Mesendoderm (in vitro differentiated cells): ENCODE measurements at regions not wholly inside any gene's neighbourhood (a gene's known extent, or its start where the extent isn't known, plus 50 kb on each side); places are given as distances from the start of the nearest gene placed in this dataset.

Source experiments
- DNase-seq: peaks from one replicate; pipeline ENCODE4 v3.0.0; 2013
- H2AK5ac ChIP-seq: 2 replicates; pipeline ENCODE4 v1.6.1; 2013; ENCODE audit warnings: low read length, inconsistent platforms
- H2BK120ac ChIP-seq: 2 replicates; pipeline ENCODE4 v1.6.1; 2013; ENCODE audit warnings: low read depth, mild to moderate bottlenecking, low read length, moderate library complexity, mixed read lengths
- H2BK15ac ChIP-seq: replicated peaks from 2 replicates; pipeline ENCODE4 v1.6.1; 2013; ENCODE audit warnings: low read depth, mild to moderate bottlenecking, moderate library complexity
- H2BK5ac ChIP-seq: 2 replicates; pipeline ENCODE4 v1.6.1; 2013; ENCODE audit warnings: low read length, inconsistent platforms
- H3K18ac ChIP-seq: 2 replicates; pipeline ENCODE4 v1.6.1; 2013; ENCODE audit warnings: mild to moderate bottlenecking, low read length, mixed read lengths
- H3K23ac ChIP-seq: one replicate; pipeline ENCODE4 v1.6.1; 2013; ENCODE audit warnings: low read length
- H3K27ac ChIP-seq: 2 replicates; pipeline ENCODE4 v1.5.1; 2013; ENCODE audit warnings: low read depth, mild to moderate bottlenecking, inconsistent platforms, low read length, moderate library complexity
- H3K27me3 ChIP-seq: 2 replicates; pipeline ENCODE4 v1.6.1; 2013; ENCODE audit warnings: low read length, control low read depth, mild to moderate bottlenecking, inconsistent platforms; ENCODE audit not compliant: insufficient read depth, poor library complexity
- H3K36me3 ChIP-seq: 2 replicates; pipeline ENCODE4 v1.6.1; 2013; ENCODE audit warnings: low read length, inconsistent platforms; ENCODE audit not compliant: control insufficient read depth, insufficient read depth
- H3K4ac ChIP-seq: one replicate; pipeline ENCODE4 v1.6.1; 2013; ENCODE audit warnings: low read depth, mild to moderate bottlenecking, low read length, moderate library complexity
- H3K4me1 ChIP-seq: 2 replicates; pipeline ENCODE4 v1.6.1; 2013; ENCODE audit warnings: low read depth, low read length, inconsistent platforms; ENCODE audit not compliant: control insufficient read depth
- H3K4me2 ChIP-seq: 2 replicates; pipeline ENCODE4 v1.6.1; 2013; ENCODE audit warnings: low read length
- H3K4me3 ChIP-seq: 2 replicates; pipeline ENCODE4 v1.5.1; 2013; ENCODE audit warnings: mild to moderate bottlenecking, low read length
- H3K56ac ChIP-seq: one replicate; pipeline ENCODE4 v1.6.1; 2013; ENCODE audit warnings: low read length
- H3K79me1 ChIP-seq: 2 replicates; pipeline ENCODE4 v1.6.1; 2013; ENCODE audit warnings: low read length, inconsistent platforms
- H3K79me2 ChIP-seq: 2 replicates; pipeline ENCODE4 v1.6.1; 2013; ENCODE audit warnings: mild to moderate bottlenecking, low read length; ENCODE audit not compliant: control insufficient read depth, insufficient read depth
- H3K9ac ChIP-seq: 2 replicates; pipeline ENCODE4 v1.6.1; 2013; ENCODE audit warnings: low read length, inconsistent platforms
- H4K5ac ChIP-seq: one replicate; pipeline ENCODE4 v1.6.1; 2013; ENCODE audit warnings: low read length
- H4K8ac ChIP-seq: one replicate; pipeline ENCODE4 v1.6.1; 2013; ENCODE audit warnings: low read depth, mild to moderate bottlenecking, control low read depth, low read length, moderate library complexity
- WGBS: extraction: QIAGEN DNeasy Blood & Tissue Kit; methylation state at CpG from one replicate; pipeline ENCODE4 v1.1.7; 2013; ENCODE audit warnings: low lambda C conversion rate, missing lambda C conversion rate; ENCODE audit not compliant: insufficient coverage; ENCODE audit errors: extremely low coverage; 5-methylcytosine and 5-hydroxymethylcytosine counted together

GRCh38 chr1:199073166-199073565, 434.3 kb downstream of the PTPRC start:
- Histone ChIP-seq H2BK15ac (no peak overlapping the region), H3K4me2 (no peak overlapping the region), H3K27ac (no peak overlapping the region), H4K8ac (no peak overlapping the region), H2BK5ac (no peak overlapping the region), H2AK5ac (no peak overlapping the region), H3K23ac (no peak overlapping the region), H4K5ac (no peak overlapping the region), H3K56ac (no peak overlapping the region), H3K27me3 (no peaks in the 10 kb centered on the region), H2BK120ac (no peak overlapping the region), H3K4ac (no peak overlapping the region), H3K4me1 (no peaks in the 10 kb centered on the region), H3K4me3 (no peak overlapping the region), H3K79me1 (no peaks in the 10 kb centered on the region), H3K36me3 (no peaks in the 10 kb centered on the region), H3K18ac (no peak overlapping the region), H3K79me2 (no peaks in the 10 kb centered on the region), H3K9ac (no peak overlapping the region)
- no CpG with 5 or more reads among the region's 1 CpG for WGBS
- DNase-seq, result no peak

- no peak overlapping the region for H3K9ac ChIP-seq
- H3K79me2 ChIP-seq, result no peaks in the 10 kb centered on the region
- no peaks in the 10 kb centered on the region for H3K36me3 ChIP-seq
- H2BK5ac ChIP-seq, result no peak overlapping the region
- H3K27me3 ChIP-seq, result no peaks in the 10 kb centered on the region
- H3K56ac ChIP-seq, result no peak overlapping the region
- no peak overlapping the region for H3K23ac ChIP-seq
- no peak overlapping the region for H3K4me3 ChIP-seq
- no peak for DNase-seq
- H3K27ac ChIP-seq, result no peak overlapping the region
- H4K8ac ChIP-seq, result no peak overlapping the region
- no peak overlapping the region for H2BK120ac ChIP-seq
- H3K18ac ChIP-seq, result no peak overlapping the region
- no peaks in the 10 kb centered on the region for H3K4me1 ChIP-seq
- no peak overlapping the region for H3K4ac ChIP-seq
- no peak overlapping the region for H3K4me2 ChIP-seq
- no CpG with 5 or more reads among the region's 2 CpGs for WGBS
- H4K5ac ChIP-seq, result no peak overlapping the region
- H3K79me1 ChIP-seq, result no peaks in the 10 kb centered on the region
- H2AK5ac ChIP-seq, result no peak overlapping the region
- no peak overlapping the region for H2BK15ac ChIP-seq
Observed at GRCh38 chr1:199075792-199076191, 437.0 kb downstream of the PTPRC start.

- H3K23ac ChIP-seq, result no peak overlapping the region
- H3K27ac ChIP-seq, result no peak overlapping the region
- no peak overlapping the region for H4K5ac ChIP-seq
- H3K4me1 ChIP-seq, result no peaks in the 10 kb centered on the region
- no peaks in the 10 kb centered on the region for H3K36me3 ChIP-seq
- no peaks in the 10 kb centered on the region for H3K27me3 ChIP-seq
- WGBS, result no CpG with 5 or more reads among the region's 1 CpG
- H3K18ac ChIP-seq, result no peak overlapping the region
- no peaks in the 10 kb centered on the region for H3K79me2 ChIP-seq
- no peak overlapping the region for H3K4me2 ChIP-seq
- no peak overlapping the region for H2BK15ac ChIP-seq
- H3K9ac ChIP-seq, result no peak overlapping the region
- no peak for DNase-seq
- no peak overlapping the region for H2AK5ac ChIP-seq
- H2BK5ac ChIP-seq, result no peak overlapping the region
- H4K8ac ChIP-seq, result no peak overlapping the region
- no peak overlapping the region for H2BK120ac ChIP-seq
- H3K56ac ChIP-seq, result no peak overlapping the region
- H3K79me1 ChIP-seq, result no peaks in the 10 kb centered on the region
- H3K4ac ChIP-seq, result no peak overlapping the region
- H3K4me3 ChIP-seq, result no peak overlapping the region
Observed at GRCh38 chr1:199079994-199080393, 441.2 kb downstream of the PTPRC start.

- Histone ChIP-seq H3K23ac (no peak overlapping the region), H3K56ac (no peak overlapping the region), H2BK5ac (no peak overlapping the region), H3K9ac (no peak overlapping the region), H4K5ac (no peak overlapping the region), H3K79me2 (no peaks in the 10 kb centered on the region), H3K4me3 (no peak overlapping the region), H2AK5ac (no peak overlapping the region), H4K8ac (no peak overlapping the region), H3K27me3 (no peaks in the 10 kb centered on the region), H3K36me3 (no peaks in the 10 kb centered on the region), H2BK120ac (no peak overlapping the region), H3K4me2 (no peak overlapping the region), H3K4ac (no peak overlapping the region), H2BK15ac (no peak overlapping the region), H3K4me1 (no peaks in the 10 kb centered on the region), H3K79me1 (no peaks in the 10 kb centered on the region), H3K27ac (no peak overlapping the region), H3K18ac (no peak overlapping the region)
- DNase-seq, result no peak
Observed at GRCh38 chr1:199081739-199082138, 442.9 kb downstream of the PTPRC start.

- Histone ChIP-seq H4K5ac (no peak overlapping the region), H2AK5ac (no peak overlapping the region), H3K4me1 (no peaks in the 10 kb centered on the region), H3K4me2 (no peak overlapping the region), H3K36me3 (no peaks in the 10 kb centered on the region), H3K27me3 (no peaks in the 10 kb centered on the region), H3K4me3 (no peak overlapping the region), H4K8ac (no peak overlapping the region), H3K18ac (no peak overlapping the region), H3K79me2 (no peaks in the 10 kb centered on the region), H3K9ac (no peak overlapping the region), H3K27ac (no peak overlapping the region), H2BK15ac (no peak overlapping the region), H3K79me1 (no peaks in the 10 kb centered on the region), H2BK5ac (no peak overlapping the region), H2BK120ac (no peak overlapping the region), H3K56ac (no peak overlapping the region), H3K4ac (no peak overlapping the region), H3K23ac (no peak overlapping the region)
- 100% methylated on average over 1 of the region's 5 CpGs for WGBS
- DNase-seq, result no peak
Observed at GRCh38 chr1:199082778-199083389, 444.0 kb downstream of the PTPRC start.

- DNase-seq, result no peak
- H3K23ac ChIP-seq, result no peak overlapping the region
- no peak overlapping the region for H3K4me2 ChIP-seq
- no peak overlapping the region for H2BK15ac ChIP-seq
- no peak overlapping the region for H4K8ac ChIP-seq
- H3K4me1 ChIP-seq, result no peaks in the 10 kb centered on the region
- no peak overlapping the region for H3K56ac ChIP-seq
- no peaks in the 10 kb centered on the region for H3K27me3 ChIP-seq
- no peak overlapping the region for H3K18ac ChIP-seq
- H3K79me2 ChIP-seq, result no peaks in the 10 kb centered on the region
- H3K4ac ChIP-seq, result no peak overlapping the region
- H3K9ac ChIP-seq, result no peak overlapping the region
- no peaks in the 10 kb centered on the region for H3K36me3 ChIP-seq
- H2AK5ac ChIP-seq, result no peak overlapping the region
- H4K5ac ChIP-seq, result no peak overlapping the region
- no peak overlapping the region for H3K27ac ChIP-seq
- no peaks in the 10 kb centered on the region for H3K79me1 ChIP-seq
- H2BK120ac ChIP-seq, result no peak overlapping the region
- H3K4me3 ChIP-seq, result no peak overlapping the region
- no peak overlapping the region for H2BK5ac ChIP-seq
Observed at GRCh38 chr1:199083680-199084079, 444.8 kb downstream of the PTPRC start.
